ENCODE measurements at regions not wholly inside any gene's neighbourhood (a gene's known extent, or its start where the extent isn't known, plus 50 kb on each side); places are given as distances from the start of the nearest gene placed in this dataset.

GRCh38 chr10:62578301-62578700 is 204.1 kb downstream of the ZNF365 start:
- TF ChIP-seq EZH2phosphoT487 (IDR thresholded peaks at IDR 0.05; ENCODE audit: insufficient read depth, low read depth) (no peak), EZH2 (IDR thresholded peaks at IDR 0.05; ENCODE audit: insufficient read depth, poor library complexity, severe bottlenecking) (no peak)

All from GM23248 (cell line).